ENCODE measurements at regions not wholly inside any gene's neighbourhood (a gene's known extent, or its start where the extent isn't known, plus 50 kb on each side); places are given as distances from the start of the nearest gene placed in this dataset.

- no peak overlapping the region for H3K4me3 ChIP-seq (replicated peaks; ENCODE audit: low read depth, low read length)
- DNase-seq (ENCODE audit: low read depth): no peak
- TF ChIP-seq, protein P1, sequence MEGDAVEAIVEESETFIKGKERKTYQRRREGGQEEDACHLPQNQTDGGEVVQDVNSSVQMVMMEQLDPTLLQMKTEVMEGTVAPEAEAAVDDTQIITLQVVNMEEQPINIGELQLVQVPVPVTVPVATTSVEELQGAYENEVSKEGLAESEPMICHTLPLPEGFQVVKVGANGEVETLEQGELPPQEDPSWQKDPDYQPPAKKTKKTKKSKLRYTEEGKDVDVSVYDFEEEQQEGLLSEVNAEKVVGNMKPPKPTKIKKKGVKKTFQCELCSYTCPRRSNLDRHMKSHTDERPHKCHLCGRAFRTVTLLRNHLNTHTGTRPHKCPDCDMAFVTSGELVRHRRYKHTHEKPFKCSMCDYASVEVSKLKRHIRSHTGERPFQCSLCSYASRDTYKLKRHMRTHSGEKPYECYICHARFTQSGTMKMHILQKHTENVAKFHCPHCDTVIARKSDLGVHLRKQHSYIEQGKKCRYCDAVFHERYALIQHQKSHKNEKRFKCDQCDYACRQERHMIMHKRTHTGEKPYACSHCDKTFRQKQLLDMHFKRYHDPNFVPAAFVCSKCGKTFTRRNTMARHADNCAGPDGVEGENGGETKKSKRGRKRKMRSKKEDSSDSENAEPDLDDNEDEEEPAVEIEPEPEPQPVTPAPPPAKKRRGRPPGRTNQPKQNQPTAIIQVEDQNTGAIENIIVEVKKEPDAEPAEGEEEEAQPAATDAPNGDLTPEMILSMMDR (IDR thresholded peaks at IDR 0.05; ENCODE audit: low read length, missing control alignments): no peak
These were observed 75.3 kb upstream of the ACP3 start for GRCh38 chr3:132241776-132242514.

DNA sequence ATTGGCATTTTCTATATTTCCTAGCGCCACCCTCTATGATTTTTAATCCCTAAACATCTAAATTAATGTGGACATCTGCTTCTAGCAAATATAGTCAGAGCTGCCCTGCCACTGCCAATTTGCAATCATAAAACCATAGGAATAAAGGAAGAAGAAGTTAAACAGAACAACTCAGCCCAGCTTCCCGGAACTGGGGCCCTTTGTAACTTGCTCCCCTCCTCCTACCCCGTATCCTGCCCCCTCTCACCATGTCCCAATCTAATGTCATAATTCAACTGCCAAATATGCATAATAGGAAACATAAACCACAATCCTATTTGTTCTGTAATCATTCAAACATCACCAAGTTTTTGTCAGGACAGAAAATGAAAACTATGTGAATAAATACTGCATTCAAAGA is 74.4 kb upstream of the ACP3 start:
- TF ChIP-seq, protein P1 (IDR thresholded peaks at IDR 0.05; ENCODE audit: low read length, missing control alignments): no peak
- no peak overlapping the region for H3K4me3 ChIP-seq (replicated peaks; ENCODE audit: low read depth, low read length)
- no peak for DNase-seq (ENCODE audit: low read depth)

DNA sequence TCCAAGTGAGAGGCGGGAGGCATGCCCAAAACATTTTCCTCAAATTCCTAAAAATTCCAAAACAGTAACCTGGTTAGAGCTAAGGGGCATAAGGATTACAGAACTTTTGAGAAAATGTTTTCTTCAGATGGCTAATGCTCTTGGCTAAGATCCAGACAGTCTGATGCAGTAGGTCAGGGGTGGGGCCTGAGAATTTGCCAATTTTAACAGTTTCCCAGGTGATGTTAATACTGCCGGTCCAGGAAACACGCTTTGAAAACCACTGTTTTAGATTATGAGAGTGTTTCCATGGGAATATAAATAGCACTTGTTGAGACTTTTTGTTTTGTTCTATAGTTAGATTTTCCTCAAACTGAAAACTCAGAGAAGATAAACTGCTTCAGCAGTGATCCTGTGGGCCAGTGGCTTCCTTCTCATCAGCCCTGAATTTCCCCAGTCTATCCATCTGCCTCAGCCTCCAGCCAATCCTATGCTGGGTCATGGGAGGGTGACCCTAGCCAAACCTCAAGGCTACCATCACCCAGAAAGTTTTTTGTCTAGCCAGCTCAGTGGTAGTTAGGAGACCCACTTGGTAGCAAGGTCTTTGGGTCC is 71.6 kb upstream of the ACP3 start:
- TF ChIP-seq, protein P1 (IDR thresholded peaks at IDR 0.05; ENCODE audit: low read length, missing control alignments): no peak
- no peak overlapping the region for H3K4me3 ChIP-seq (replicated peaks; ENCODE audit: low read depth, low read length)
- DNase-seq (ENCODE audit: low read depth): peak; percentile 46

- no peak overlapping the region for H3K4me3 ChIP-seq (replicated peaks; ENCODE audit: low read depth, low read length)
- TF ChIP-seq, protein P1 (IDR thresholded peaks at IDR 0.05; ENCODE audit: low read length, missing control alignments): no peak
- DNase-seq (ENCODE audit: low read depth): no peak
These were observed 71.0 kb upstream of the ACP3 start for GRCh38 chr3:132246212-132246611.

- TF ChIP-seq, protein P1 (IDR thresholded peaks at IDR 0.05; ENCODE audit: low read length, missing control alignments): no peak
These were observed 70.0 kb upstream of the ACP3 start for GRCh38 chr3:132247211-132247610.

GRCh38 chr3:132248490-132248889 is 68.7 kb upstream of the ACP3 start:
- TF ChIP-seq, protein P1 (IDR thresholded peaks at IDR 0.05; ENCODE audit: low read length, missing control alignments): no peak
- H3K4me3 ChIP-seq (replicated peaks; ENCODE audit: low read depth, low read length): no peak overlapping the region
- DNase-seq (ENCODE audit: low read depth): no peak

More at GRCh38 chr3:132247211-132247610, 70.0 kb upstream of the ACP3 start:
- DNase-seq (ENCODE audit: low read depth): no peak
- H3K4me3 ChIP-seq (replicated peaks; ENCODE audit: low read depth, low read length): no peak overlapping the region
